Epithelial cell of esophagus (primary cell): ENCODE measurements at regions not wholly inside any gene's neighbourhood (a gene's known extent, or its start where the extent isn't known, plus 50 kb on each side); places are given as distances from the start of the nearest gene placed in this dataset.
A peak's percentile ranks its signal among the peaks of the same experiment; 100 is the strongest.

Experiments
- DNase-seq: peaks from one replicate; pipeline ENCODE4 v3.0.0; 2010; ENCODE audit warnings: low read depth
- H3K4me3 ChIP-seq: 2 replicates; pipeline ENCODE4 v1.5.1; 2011; ENCODE audit warnings: mild to moderate bottlenecking, low read length, control low read depth
- TF ChIP-seq, protein P1 (sequence below): IDR thresholded peaks from 2 replicates; pipeline ENCODE4 v1.5.1; 2011; ENCODE audit warnings: low read depth, mild to moderate bottlenecking, low read length, control low read depth, inconsistent platforms; ENCODE audit not compliant: insufficient read depth; ENCODE audit errors: missing control alignments

DNA sequence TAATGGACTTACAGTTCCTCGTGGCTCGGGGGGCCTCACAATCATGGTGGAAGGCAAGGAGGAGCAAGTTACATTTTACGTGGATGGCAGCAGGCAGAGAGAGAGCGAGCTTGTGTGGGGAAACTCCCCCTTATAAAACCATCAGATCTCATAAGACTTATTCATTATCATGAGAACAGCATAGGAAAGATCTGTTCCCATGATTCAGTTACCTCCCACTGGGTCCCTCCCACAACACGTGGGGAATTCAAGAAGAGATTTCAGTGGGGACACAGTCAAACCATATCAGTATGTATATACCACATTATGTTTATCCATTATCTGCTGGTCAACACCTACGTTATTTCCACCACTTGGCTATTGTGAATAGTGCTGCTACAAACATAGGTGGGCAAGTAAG is 352.3 kb upstream of the B3GALT2 start:
- DNase-seq: no peak
- TF ChIP-seq, protein P1, sequence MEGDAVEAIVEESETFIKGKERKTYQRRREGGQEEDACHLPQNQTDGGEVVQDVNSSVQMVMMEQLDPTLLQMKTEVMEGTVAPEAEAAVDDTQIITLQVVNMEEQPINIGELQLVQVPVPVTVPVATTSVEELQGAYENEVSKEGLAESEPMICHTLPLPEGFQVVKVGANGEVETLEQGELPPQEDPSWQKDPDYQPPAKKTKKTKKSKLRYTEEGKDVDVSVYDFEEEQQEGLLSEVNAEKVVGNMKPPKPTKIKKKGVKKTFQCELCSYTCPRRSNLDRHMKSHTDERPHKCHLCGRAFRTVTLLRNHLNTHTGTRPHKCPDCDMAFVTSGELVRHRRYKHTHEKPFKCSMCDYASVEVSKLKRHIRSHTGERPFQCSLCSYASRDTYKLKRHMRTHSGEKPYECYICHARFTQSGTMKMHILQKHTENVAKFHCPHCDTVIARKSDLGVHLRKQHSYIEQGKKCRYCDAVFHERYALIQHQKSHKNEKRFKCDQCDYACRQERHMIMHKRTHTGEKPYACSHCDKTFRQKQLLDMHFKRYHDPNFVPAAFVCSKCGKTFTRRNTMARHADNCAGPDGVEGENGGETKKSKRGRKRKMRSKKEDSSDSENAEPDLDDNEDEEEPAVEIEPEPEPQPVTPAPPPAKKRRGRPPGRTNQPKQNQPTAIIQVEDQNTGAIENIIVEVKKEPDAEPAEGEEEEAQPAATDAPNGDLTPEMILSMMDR: no peak
- H3K4me3 ChIP-seq: no peak overlapping the region

DNA sequence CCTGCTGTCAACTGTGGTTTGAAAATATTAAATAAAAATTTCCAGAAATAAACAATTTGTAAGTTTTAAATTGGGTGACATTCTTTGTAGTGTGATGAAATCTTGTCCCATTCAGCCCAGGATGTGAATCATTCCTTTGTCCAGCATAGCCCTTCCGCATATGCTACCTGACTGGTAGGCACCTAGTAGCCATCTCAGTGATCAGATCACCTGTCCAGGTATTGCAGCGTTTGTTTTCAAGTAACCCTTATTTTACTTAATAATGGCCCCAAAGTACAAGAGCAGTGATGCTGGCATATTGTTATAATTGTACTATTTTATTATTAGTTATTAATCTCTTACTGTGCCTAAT is 351.6 kb upstream of the B3GALT2 start:
- DNase-seq: peak; percentile 58

DNA sequence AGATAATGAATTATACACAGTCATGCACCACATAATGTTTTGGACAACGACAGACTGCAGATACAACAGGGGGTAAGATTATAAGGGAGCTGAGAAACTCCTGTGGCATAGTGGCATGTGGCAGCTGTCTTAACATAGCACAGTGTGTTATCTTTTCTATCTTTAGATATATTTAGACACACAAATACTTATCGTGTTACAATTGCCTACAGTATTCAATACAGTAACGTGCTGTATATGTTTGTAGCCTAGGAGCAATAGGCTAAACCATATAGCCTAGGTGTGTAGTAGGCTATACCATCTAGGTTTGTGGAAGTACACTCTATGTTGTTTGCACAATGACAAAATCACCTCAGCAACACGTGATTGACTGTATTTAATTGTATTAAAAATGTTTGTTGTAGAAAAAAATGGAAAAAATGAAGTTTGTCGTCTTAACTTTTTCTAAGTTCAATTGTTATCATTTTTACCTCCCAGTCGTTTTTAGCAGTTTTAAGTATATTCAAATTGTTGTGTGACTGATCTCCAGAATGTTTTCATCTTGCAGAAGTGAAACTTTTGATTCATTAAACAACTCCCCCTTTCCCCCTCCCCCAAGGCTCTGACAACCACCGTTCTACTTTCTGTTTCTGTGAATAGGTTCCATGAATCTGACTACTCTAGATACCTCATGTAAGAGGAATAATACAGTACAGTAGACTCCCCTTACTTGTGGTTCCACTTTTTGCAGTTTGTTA is 351.0 kb upstream of the B3GALT2 start:
- peak; percentile 4 for DNase-seq
- H3K4me3 ChIP-seq: no peak overlapping the region

More for the DNA sequence above, 351.6 kb upstream of the B3GALT2 start:
- no peak overlapping the region for H3K4me3 ChIP-seq
- TF ChIP-seq, protein P1: no peak

DNA sequence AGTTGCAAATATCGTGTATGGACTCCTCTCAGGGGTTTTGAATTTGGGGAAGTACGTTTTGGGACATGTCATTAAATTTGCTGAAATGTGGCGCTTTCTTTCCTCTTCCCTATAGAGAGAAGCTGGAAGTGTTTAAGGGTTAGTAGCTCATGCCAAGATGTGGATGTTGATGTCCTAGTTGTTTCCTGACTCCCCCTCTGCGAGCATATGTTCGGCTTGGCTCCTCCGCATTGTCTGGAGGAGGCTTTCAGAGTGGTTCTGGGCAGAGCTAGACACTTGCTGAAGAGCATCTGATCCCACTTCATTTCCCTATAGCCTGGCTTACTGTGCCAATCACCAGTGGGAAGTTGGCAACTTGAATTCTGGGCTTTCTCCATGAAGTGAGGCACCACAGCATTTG is 347.4 kb upstream of the B3GALT2 start:
- TF ChIP-seq, protein P1: no peak
- H3K4me3 ChIP-seq: no peak overlapping the region
- DNase-seq: no peak

More for the DNA sequence above, 351.0 kb upstream of the B3GALT2 start:
- TF ChIP-seq, protein P1: no peak

DNA sequence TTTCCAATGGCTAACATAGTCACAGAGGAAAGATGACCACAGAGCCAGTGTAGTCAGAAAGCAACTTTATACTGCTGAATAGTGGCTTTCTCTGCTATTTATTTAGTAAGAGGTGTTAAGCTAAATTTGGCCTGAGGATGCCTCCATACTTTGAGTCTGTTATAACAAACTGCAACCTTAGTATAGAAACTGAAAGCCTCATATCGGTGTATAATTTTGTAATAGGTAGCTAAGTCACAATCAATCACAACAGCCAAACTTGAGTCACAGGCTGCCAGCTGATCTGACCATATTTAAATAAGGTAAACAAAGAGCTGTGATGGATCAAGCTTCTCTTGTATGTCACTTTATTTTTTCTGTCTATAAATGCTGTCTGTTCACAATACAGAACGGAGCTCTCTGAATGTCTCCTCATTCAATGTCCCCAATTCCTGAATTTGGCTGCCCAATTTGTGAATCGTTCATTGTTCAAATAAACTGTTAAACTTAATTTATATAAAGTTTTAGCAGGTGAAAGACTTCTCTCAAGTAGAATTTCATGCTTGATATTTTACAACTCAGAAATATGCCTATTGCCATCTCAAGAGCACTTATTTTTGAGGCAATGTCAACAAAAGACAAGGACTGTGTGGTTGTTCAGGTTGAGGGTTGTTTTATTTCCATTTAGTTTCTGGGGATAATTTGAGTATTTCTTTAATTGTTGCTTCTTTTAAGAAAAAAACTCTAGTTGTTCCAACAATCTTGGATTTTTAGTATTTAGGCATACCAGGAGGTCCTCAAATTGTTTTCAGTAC is 339.7 kb upstream of the B3GALT2 start:
- DNase-seq: no peak
- TF ChIP-seq, protein P1: no peak
- H3K4me3 ChIP-seq: no peak overlapping the region

DNA sequence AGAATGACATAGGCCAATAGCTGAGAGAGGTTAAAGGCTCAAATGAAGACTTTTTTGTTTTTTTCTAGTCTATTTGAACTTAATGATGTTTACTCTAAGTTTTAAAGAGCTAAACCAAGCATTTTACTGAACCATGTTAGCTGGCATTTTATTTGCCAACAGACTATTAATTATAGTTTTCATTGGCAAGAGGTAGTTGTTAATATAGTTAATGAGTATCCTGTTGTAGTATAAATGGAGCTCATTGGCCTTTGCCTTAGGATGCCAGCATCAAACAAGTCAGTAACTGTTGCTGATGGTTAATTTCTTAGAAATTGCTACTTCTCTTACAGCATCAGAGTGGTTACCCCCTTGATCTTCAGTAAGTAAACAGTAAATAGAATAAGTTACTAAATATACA is 339.0 kb upstream of the B3GALT2 start:
- no peak overlapping the region for H3K4me3 ChIP-seq

More for the DNA sequence above, 339.0 kb upstream of the B3GALT2 start:
- TF ChIP-seq, protein P1: no peak
- DNase-seq: no peak
